Astrocyte (in vitro differentiated cells and primary cell): ENCODE measurements at regions not wholly inside any gene's neighbourhood (a gene's known extent, or its start where the extent isn't known, plus 50 kb on each side); places are given as distances from the start of the nearest gene placed in this dataset.

Experiments used
- DNase-seq: peaks from one replicate; pipeline ENCODE4 v3.0.0-alpha.2; 2010; ENCODE audit warnings: low read depth
- FAIRE-seq: peaks from 2 replicates; lab custom pipeline; 2011; peaks lifted over from hg19 to GRCh38; lab: Jason Lieb, UNC
- H2AFZ ChIP-seq: 2 replicates; pipeline ENCODE4 v1.6.0; 2012; ENCODE audit warnings: low read depth, low read length, inconsistent platforms
- H3K27ac ChIP-seq: 2 replicates; pipeline ENCODE4 v1.5.1; 2011; ENCODE audit warnings: low read depth, low read length, inconsistent platforms
- H3K27me3 ChIP-seq: 2 replicates; pipeline ENCODE4 v1.6.0; 2011; ENCODE audit warnings: low read length, inconsistent platforms; ENCODE audit not compliant: insufficient read depth
- H3K36me3 ChIP-seq: 2 replicates; pipeline ENCODE4 v1.5.1; 2011; ENCODE audit warnings: low read length, inconsistent platforms; ENCODE audit not compliant: insufficient read depth
- H3K4me1 ChIP-seq: 2 replicates; pipeline ENCODE4 v1.5.1; 2011; ENCODE audit warnings: low read length, inconsistent platforms; ENCODE audit not compliant: insufficient read depth
- H3K4me2 ChIP-seq: 2 replicates; pipeline ENCODE4 v1.6.0; 2012; ENCODE audit warnings: low read length, inconsistent platforms
- H3K4me3 ChIP-seq: 2 replicates; pipeline ENCODE4 v1.5.1; 2011; ENCODE audit warnings: low read depth, mild to moderate bottlenecking, low read length, inconsistent platforms; ENCODE audit not compliant: insufficient read depth
- H3K79me2 ChIP-seq: 2 replicates; pipeline ENCODE4 v1.6.0; 2012; ENCODE audit warnings: mild to moderate bottlenecking, low read length, inconsistent platforms; ENCODE audit not compliant: insufficient read depth
- H3K9ac ChIP-seq: 2 replicates; pipeline ENCODE4 v1.6.0; 2012; ENCODE audit warnings: mild to moderate bottlenecking, low read length, inconsistent platforms
- H3K9me3 ChIP-seq: 2 replicates; pipeline ENCODE4 v1.5.1; 2012; ENCODE audit warnings: low read depth, mild to moderate bottlenecking, low read length, inconsistent platforms; ENCODE audit not compliant: insufficient read depth
- H4K20me1 ChIP-seq: 2 replicates; pipeline ENCODE4 v1.6.0; 2012; ENCODE audit warnings: low read length, inconsistent platforms; ENCODE audit not compliant: insufficient read depth
- H3K27ac Mint-ChIP-seq: one replicate; pipeline ENCODE4 v1.8.0; 2021; ENCODE audit warnings: mild to moderate bottlenecking, mixed read lengths; ENCODE audit not compliant: unreplicated experiment
- H3K27me3 Mint-ChIP-seq: one replicate; pipeline ENCODE4 v1.8.0; 2021; ENCODE audit warnings: low read depth, mixed read lengths; ENCODE audit not compliant: unreplicated experiment
- H3K36me3 Mint-ChIP-seq: one replicate; pipeline ENCODE4 v1.8.0; 2021; ENCODE audit warnings: low read depth, mixed read lengths; ENCODE audit not compliant: unreplicated experiment
- H3K4me1 Mint-ChIP-seq: one replicate; pipeline ENCODE4 v1.8.0; 2021; ENCODE audit warnings: low read depth, mixed read lengths; ENCODE audit not compliant: unreplicated experiment
- H3K4me3 Mint-ChIP-seq: one replicate; pipeline ENCODE4 v1.8.0; 2021; ENCODE audit warnings: mild to moderate bottlenecking, moderate library complexity, mixed read lengths; ENCODE audit not compliant: unreplicated experiment
- H3K9me3 Mint-ChIP-seq: one replicate; pipeline ENCODE4 v1.8.0; 2021; ENCODE audit warnings: mild to moderate bottlenecking, mixed read lengths; ENCODE audit not compliant: unreplicated experiment
- EZH2 ChIP-seq: IDR thresholded peaks from 2 replicates; pipeline ENCODE4 v1.6.1; 2012; ENCODE audit warnings: mild to moderate bottlenecking, low read length, inconsistent platforms; ENCODE audit not compliant: insufficient read depth
- TF ChIP-seq, protein P1 (sequence below): IDR thresholded peaks from 2 replicates; pipeline ENCODE4 v1.5.1; 2011; ENCODE audit warnings: low read depth, mild to moderate bottlenecking, inconsistent platforms, low read length, moderate library complexity; ENCODE audit not compliant: insufficient read depth

DNA sequence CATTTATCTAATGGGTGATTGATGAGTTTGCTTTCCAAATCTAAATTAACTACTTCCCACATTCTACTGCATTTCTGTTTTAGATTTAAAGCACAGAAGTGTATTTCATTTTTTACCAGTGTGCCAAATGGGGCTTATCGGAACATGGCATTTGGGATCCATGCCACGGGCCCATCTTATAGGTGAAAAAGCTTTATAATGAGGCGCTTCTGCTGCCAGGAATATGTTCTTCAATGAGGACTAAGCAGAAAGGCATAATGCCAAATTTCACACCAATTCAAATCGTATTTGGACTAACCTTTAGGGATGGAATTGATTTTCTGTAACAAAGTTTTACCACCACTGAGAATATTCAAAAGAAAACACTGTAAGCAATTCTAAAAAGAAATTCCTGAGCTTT is 803.5 kb upstream of the FLRT2 start:
- Histone ChIP-seq H3K4me1 (no peaks in the 10 kb centered on the region), H3K9me3 (no peaks in the 10 kb centered on the region), H3K27me3 (no peaks in the 10 kb centered on the region), H3K9ac (no peak overlapping the region), H2AFZ (no peak overlapping the region), H3K27ac (no peak overlapping the region), H3K79me2 (no peaks in the 10 kb centered on the region), H3K36me3 (no peaks in the 10 kb centered on the region), H4K20me1 (no peaks in the 10 kb centered on the region), H3K4me2 (no peak overlapping the region), H3K4me3 (no peak overlapping the region)
- H3K9me3 Mint-ChIP-seq: peaks cover 5% of the 10 kb centered on the region
- no peaks in the 10 kb centered on the region for H3K4me1 Mint-ChIP-seq
- TF ChIP-seq EZH2: no peak
- TF ChIP-seq, protein P1, sequence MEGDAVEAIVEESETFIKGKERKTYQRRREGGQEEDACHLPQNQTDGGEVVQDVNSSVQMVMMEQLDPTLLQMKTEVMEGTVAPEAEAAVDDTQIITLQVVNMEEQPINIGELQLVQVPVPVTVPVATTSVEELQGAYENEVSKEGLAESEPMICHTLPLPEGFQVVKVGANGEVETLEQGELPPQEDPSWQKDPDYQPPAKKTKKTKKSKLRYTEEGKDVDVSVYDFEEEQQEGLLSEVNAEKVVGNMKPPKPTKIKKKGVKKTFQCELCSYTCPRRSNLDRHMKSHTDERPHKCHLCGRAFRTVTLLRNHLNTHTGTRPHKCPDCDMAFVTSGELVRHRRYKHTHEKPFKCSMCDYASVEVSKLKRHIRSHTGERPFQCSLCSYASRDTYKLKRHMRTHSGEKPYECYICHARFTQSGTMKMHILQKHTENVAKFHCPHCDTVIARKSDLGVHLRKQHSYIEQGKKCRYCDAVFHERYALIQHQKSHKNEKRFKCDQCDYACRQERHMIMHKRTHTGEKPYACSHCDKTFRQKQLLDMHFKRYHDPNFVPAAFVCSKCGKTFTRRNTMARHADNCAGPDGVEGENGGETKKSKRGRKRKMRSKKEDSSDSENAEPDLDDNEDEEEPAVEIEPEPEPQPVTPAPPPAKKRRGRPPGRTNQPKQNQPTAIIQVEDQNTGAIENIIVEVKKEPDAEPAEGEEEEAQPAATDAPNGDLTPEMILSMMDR: no peak
- DNase-seq (no peak), FAIRE-seq (no peak)
- H3K4me3 Mint-ChIP-seq: no peak overlapping the region
- no peak overlapping the region for H3K27ac Mint-ChIP-seq
- no peaks in the 10 kb centered on the region for H3K36me3 Mint-ChIP-seq
- H3K27me3 Mint-ChIP-seq: no peaks in the 10 kb centered on the region

DNA sequence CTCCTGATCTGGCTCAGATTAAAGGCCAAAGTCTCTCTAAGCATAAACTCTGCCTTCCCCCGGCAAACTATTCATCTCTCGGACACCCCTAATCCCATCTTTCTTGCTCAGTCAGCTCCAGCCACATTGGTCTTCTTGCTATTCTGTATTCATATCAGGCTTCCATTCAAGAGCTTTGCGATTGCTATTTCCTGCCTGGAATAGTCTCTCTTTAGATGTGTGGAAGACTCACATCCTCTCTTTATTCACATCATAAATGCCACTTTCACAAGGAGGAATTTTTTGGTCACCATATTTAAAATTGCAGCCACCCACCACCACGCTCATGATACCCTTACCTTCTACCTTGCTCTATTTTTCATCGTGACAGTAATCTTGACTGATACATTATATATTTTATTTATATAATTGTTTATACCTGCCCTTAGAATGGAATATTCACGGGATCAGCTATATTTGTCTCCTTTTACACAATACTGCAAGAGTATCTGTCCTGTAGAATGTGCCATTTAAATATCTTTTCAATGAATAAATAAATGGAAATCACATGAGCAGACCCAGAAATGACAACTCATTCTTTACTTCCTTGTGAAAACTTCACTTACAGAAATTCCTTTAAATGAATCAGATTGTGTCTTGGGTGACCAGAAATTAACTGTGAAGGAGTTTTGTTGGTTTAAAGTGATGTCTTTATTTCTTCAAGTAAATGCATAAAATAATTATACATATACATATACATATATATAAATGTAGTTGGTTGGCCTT is 780.6 kb upstream of the FLRT2 start:
- DNase-seq (no peak), FAIRE-seq (no peak)
- Mint-ChIP-seq H3K4me3 (no peak overlapping the region), H3K27ac (peak overlapping the region; percentile 63), H3K27me3 (no peaks in the 10 kb centered on the region), H3K4me1 (peaks cover 28% of the 10 kb centered on the region), H3K9me3 (peaks cover 2% of the 10 kb centered on the region), H3K36me3 (no peaks in the 10 kb centered on the region)
- H2AFZ ChIP-seq: no peak overlapping the region
- no peak overlapping the region for H3K4me3 ChIP-seq
- no peaks in the 10 kb centered on the region for H4K20me1 ChIP-seq
- no peak overlapping the region for H3K4me2 ChIP-seq
- no peaks in the 10 kb centered on the region for H3K79me2 ChIP-seq
- H3K27ac ChIP-seq: no peak overlapping the region
- TF ChIP-seq, protein P1: no peak
- TF ChIP-seq EZH2: no peak
- H3K9ac ChIP-seq: no peak overlapping the region
- peaks cover 6% of the 10 kb centered on the region for H3K4me1 ChIP-seq
- H3K36me3 ChIP-seq: no peaks in the 10 kb centered on the region
- no peaks in the 10 kb centered on the region for H3K9me3 ChIP-seq
- no peaks in the 10 kb centered on the region for H3K27me3 ChIP-seq

DNA sequence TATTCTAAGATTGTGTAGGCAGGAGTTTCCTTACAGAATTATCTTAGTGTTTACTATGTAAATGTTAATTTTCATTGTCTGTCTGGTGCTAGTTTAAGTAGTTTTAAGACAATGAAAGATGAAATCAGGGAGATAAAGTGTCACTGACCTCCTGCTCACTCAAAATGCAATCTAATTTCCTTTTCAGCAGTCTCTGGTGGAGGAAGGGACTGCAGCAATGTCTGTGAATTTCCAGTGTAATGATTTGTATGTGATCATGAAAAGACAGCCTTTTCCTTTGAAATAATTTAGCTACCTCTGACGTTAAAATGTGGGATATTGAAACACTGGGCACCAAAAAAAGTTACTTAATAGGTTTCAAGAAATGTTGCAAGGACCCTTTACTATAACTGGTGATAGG is 779.7 kb upstream of the FLRT2 start:
- peaks cover 5% of the 10 kb centered on the region for H3K9me3 Mint-ChIP-seq
- peaks cover 6% of the 10 kb centered on the region for H3K4me1 ChIP-seq
- H3K27me3 ChIP-seq: no peaks in the 10 kb centered on the region
- peak overlapping the region; percentile 49 for H3K4me2 ChIP-seq
- H4K20me1 ChIP-seq: no peaks in the 10 kb centered on the region
- no peak for FAIRE-seq
- H3K27ac ChIP-seq: peak overlapping the region; percentile 38
- H2AFZ ChIP-seq: no peak overlapping the region
- H3K27ac Mint-ChIP-seq: peak overlapping the region; percentile 96
- TF ChIP-seq, protein P1: no peak
- no peak for TF ChIP-seq EZH2
- H3K9me3 ChIP-seq: no peaks in the 10 kb centered on the region
- H3K9ac ChIP-seq: no peak overlapping the region
- no peaks in the 10 kb centered on the region for H3K27me3 Mint-ChIP-seq
- H3K4me3 Mint-ChIP-seq: peak overlapping the region; percentile 36
- no peak overlapping the region for H3K4me3 ChIP-seq
- peaks cover 28% of the 10 kb centered on the region for H3K4me1 Mint-ChIP-seq
- H3K36me3 Mint-ChIP-seq: no peaks in the 10 kb centered on the region
- no peak for DNase-seq
- no peaks in the 10 kb centered on the region for H3K36me3 ChIP-seq
- H3K79me2 ChIP-seq: no peaks in the 10 kb centered on the region
